HL-60 (cell line): ENCODE measurements at regions not wholly inside any gene's neighbourhood (a gene's known extent, or its start where the extent isn't known, plus 50 kb on each side); places are given as distances from the start of the nearest gene placed in this dataset.
"Not testable (repeated sequence)": the region's sequence is repeated elsewhere in the genome, so short reads cannot be mapped to it uniquely, and the experiment has no call there.

Experiments used
- POLR2AphosphoS5 ChIP-seq: IDR thresholded peaks from 2 replicates; pipeline ENCODE4 v1.6.1; 2012; ENCODE audit warnings: low read depth
- REST ChIP-seq: IDR thresholded peaks from 2 replicates; pipeline ENCODE4 v1.6.1; 2012; ENCODE audit warnings: low read depth; ENCODE audit not compliant: insufficient replicate concordance

GRCh38 chr4:30215973-30216372, 504.2 kb upstream of the PCDH7 start:
- TF ChIP-seq POLR2AphosphoS5, REST: not testable (repeated sequence)
